22Rv1 (cell line): ENCODE measurements at regions not wholly inside any gene's neighbourhood (a gene's known extent, or its start where the extent isn't known, plus 50 kb on each side); places are given as distances from the start of the nearest gene placed in this dataset.

Experiments
- CTCF ChIP-seq: fragments of 450-650 bp; IDR thresholded peaks from 2 replicates; pipeline ENCODE4 v1.5.1; 2017; ENCODE audit warnings: mild to moderate bottlenecking
- ZFX ChIP-seq: fragments of 450-650 bp; IDR thresholded peaks from 2 replicates; pipeline ENCODE4 v1.6.1; 2017; ENCODE audit warnings: antibody characterized with exemption, borderline replicate concordance

GRCh38 chr9:93822229-93822628 lies 132.9 kb downstream of the BARX1 start:
- TF ChIP-seq CTCF (no peak), ZFX (no peak)
